ENCODE measurements at regions not wholly inside any gene's neighbourhood (a gene's known extent, or its start where the extent isn't known, plus 50 kb on each side); places are given as distances from the start of the nearest gene placed in this dataset.
A peak's percentile ranks its signal among the peaks of the same experiment; 100 is the strongest.

GRCh38 chr6:104349191-104349590 is 510.5 kb downstream of the HACE1 start:
- Histone ChIP-seq H3K27me3 (ENCODE audit: control insufficient read depth in 2 of 2, insufficient read depth in 2 of 2, low read length in 2 of 2) (no peaks in the 10 kb centered on the region), H3K9me3 (replicated peaks; ENCODE audit: control insufficient read depth, insufficient read depth, low read length) (peaks cover 2% of the 10 kb centered on the region), H4K20me1 (replicated peaks; ENCODE audit: control insufficient read depth, extremely low read depth, insufficient read depth, low read length) (no peaks in the 10 kb centered on the region), H2AFZ (ENCODE audit: low read depth, low read length) (no peak overlapping the region), H3K4me3 (replicated peaks in 1 of 3; ENCODE audit: insufficient read depth in 1 of 3, low read depth in 1 of 3, low read length in 3 of 3) (no peak overlapping the region), H3K27ac (ENCODE audit: insufficient read depth, low read depth, low read length) (no peak overlapping the region), H3K4me2 (ENCODE audit: insufficient read depth, low read length) (no peak overlapping the region), H3K9ac (replicated peaks; ENCODE audit: extremely low read depth, insufficient read depth, low read length) (no peak overlapping the region), H3K79me2 (ENCODE audit: control insufficient read depth, insufficient read depth, low read length) (no peaks in the 10 kb centered on the region), H3K9me1 (replicated peaks; ENCODE audit: control insufficient read depth, extremely low read depth, insufficient read depth, low read length) (no peaks in the 10 kb centered on the region), H3K4me1 (ENCODE audit: control insufficient read depth, extremely low read depth, insufficient read depth, low read length) (no peaks in the 10 kb centered on the region), H3K36me3 (ENCODE audit: control insufficient read depth in 2 of 2, extremely low read depth in 1 of 2, insufficient read depth in 2 of 2, low read length in 2 of 2) (no peaks in the 10 kb centered on the region)
- DNase-seq (ENCODE audit: low read depth, low spot score) (peak; percentile 51), FAIRE-seq (peak; percentile 26)
- intact Hi-C loops (cut with micrococcal nuclease) (no loop called here), dilution Hi-C loops (cut with MboI; ENCODE audit: extremely low pct_ligation_motif_present, low sequenced_read_pairs) (no loop called here)
- no TSS peak for BruUV-seq (replicated peaks)
- TF ChIP-seq MAX (IDR thresholded peaks at IDR 0.05; ENCODE audit: insufficient read depth, insufficient read length) (no peak), POLR2A (IDR thresholded peaks at IDR 0.05; ENCODE audit: low read depth, low read length) (no peak), POLR2AphosphoS5 (IDR thresholded peaks at IDR 0.05; ENCODE audit: insufficient read depth, low read depth, low read length) (no peak), GATA2 (IDR thresholded peaks at IDR 0.05; ENCODE audit: insufficient read depth, insufficient read length, low read depth, low read length) (no peak), CTCF (IDR thresholded peaks at IDR 0.05; ENCODE audit: extremely low read depth in 1 of 2, insufficient read depth in 1 of 2, low read depth in 1 of 2, low read length in 2 of 2) (no peak), FOS (IDR thresholded peaks at IDR 0.05; ENCODE audit: borderline replicate concordance, insufficient read depth, low read length) (no peak), MYC (IDR thresholded peaks at IDR 0.05; ENCODE audit: low read depth, low read length) (no peak), JUN (IDR thresholded peaks at IDR 0.05; ENCODE audit: borderline replicate concordance, insufficient read depth, insufficient read length, low read depth) (no peak), EZH2 (IDR thresholded peaks at IDR 0.05; ENCODE audit: borderline replicate concordance, low read depth, low read length, severe bottlenecking) (no peak)
- CTCF ChIA-PET: interaction anchor here (0.6 kb wide), 1 partner anchor 677 kb away, joined by 3 read pairs; no protein-coding TSS in a partner anchor
- POLR2A ChIA-PET: no interaction called here

Data from endothelial cell of umbilical vein (primary cell).